HEK293 (cell line): ENCODE measurements at regions not wholly inside any gene's neighbourhood (a gene's known extent, or its start where the extent isn't known, plus 50 kb on each side); places are given as distances from the start of the nearest gene placed in this dataset.

Experiments used
- CTCF ChIA-PET: fragments of 350-600 bp; formaldehyde crosslinking; extraction: SDS; loops from one replicate; lab custom pipeline; 2021; ENCODE audit warnings: antibody characterized with exemption; lab: Yijun Ruan, JAX
- POLR2A ChIA-PET: fragments of 300-600 bp; formaldehyde crosslinking; extraction: SDS; loops from one replicate; lab custom pipeline; 2020; ENCODE audit warnings: antibody characterized with exemption, inconsistent platforms; lab: Yijun Ruan, JAX
- H3K27ac ChIP-seq: fragments of 200-500 bp; sonication (Bioruptor generic); 2 replicates; pipeline ENCODE4 v1.5.1; 2014; ENCODE audit warnings: low read depth, low read length, control low read depth, inconsistent platforms; ENCODE audit errors: extremely low read depth
- H3K36me3 ChIP-seq, 2 experiments: fragments of 200-500 bp in 1 of 2; sonication (Bioruptor generic) in 1 of 2; 1 replicate in 1 of 2; 2 replicates in 1 of 2; pipeline ENCODE4 v1.5.1; 2014 to 2017; ENCODE audit warnings: inconsistent platforms in 2 of 2, low read length in 2 of 2; ENCODE audit not compliant: control insufficient read depth in 2 of 2, insufficient read depth in 1 of 2
- H3K4me1 ChIP-seq: fragments of 200-500 bp; sonication (Bioruptor generic); 2 replicates; pipeline ENCODE4 v1.5.1; 2014; ENCODE audit warnings: mild to moderate bottlenecking, low read length, inconsistent platforms; ENCODE audit not compliant: control insufficient read depth, insufficient read depth
- H3K4me3 ChIP-seq: 2 replicates; pipeline ENCODE4 v1.5.1; 2011; ENCODE audit warnings: low read depth, mild to moderate bottlenecking, control low read depth, low read length, moderate library complexity
- H3K9me3 ChIP-seq: fragments of 200-500 bp; sonication (Bioruptor generic); 2 replicates; pipeline ENCODE4 v1.5.1; 2014; ENCODE audit warnings: low read depth, low read length, inconsistent platforms; ENCODE audit not compliant: control insufficient read depth, insufficient read depth
- BCL11B ChIP-seq: fragments of 450-650 bp; formaldehyde crosslinking; IDR thresholded peaks from 2 replicates; pipeline ENCODE4 v1.5.1; 2016; ENCODE audit warnings: low read depth, missing biosample characterization, missing genetic modification characterization
- GLIS1 ChIP-seq: fragments of 450-650 bp; formaldehyde crosslinking; IDR thresholded peaks from 2 replicates; pipeline ENCODE4 v1.5.1; 2016; ENCODE audit warnings: missing biosample characterization, missing genetic modification characterization
- KLF9 ChIP-seq: fragments of 450-650 bp; formaldehyde crosslinking; IDR thresholded peaks from 2 replicates; pipeline ENCODE4 v1.5.1; 2016; ENCODE audit warnings: missing biosample characterization, missing genetic modification characterization, low read depth
- MYNN ChIP-seq: fragments of 450-650 bp; formaldehyde crosslinking; IDR thresholded peaks from 2 replicates; pipeline ENCODE4 v1.5.1; 2016; ENCODE audit warnings: missing biosample characterization, missing genetic modification characterization, borderline replicate concordance
- SALL2 ChIP-seq: fragments of 450-650 bp; formaldehyde crosslinking; IDR thresholded peaks from 2 replicates; pipeline ENCODE4 v1.5.0; 2017; ENCODE audit warnings: missing biosample characterization, mild to moderate bottlenecking, missing genetic modification characterization, borderline replicate concordance
- SETDB1 ChIP-seq: IDR thresholded peaks from one replicate; pipeline ENCODE4 v1.6.1; 2017; ENCODE audit warnings: mild to moderate bottlenecking, low read length, moderate library complexity, mixed read lengths; ENCODE audit not compliant: insufficient read length
- TSHZ1 ChIP-seq: fragments of 450-650 bp; formaldehyde crosslinking; IDR thresholded peaks from 2 replicates; pipeline ENCODE4 v1.5.1; 2016; ENCODE audit warnings: missing biosample characterization, missing genetic modification characterization, borderline replicate concordance
- ZBTB17 ChIP-seq: fragments of 450-650 bp; formaldehyde crosslinking; IDR thresholded peaks from 2 replicates; pipeline ENCODE4 v1.5.1; 2016; ENCODE audit warnings: missing biosample characterization, missing genetic modification characterization
- ZBTB21 ChIP-seq: fragments of 450-650 bp; formaldehyde crosslinking; IDR thresholded peaks from 2 replicates; pipeline ENCODE4 v1.5.1; 2017; ENCODE audit warnings: missing biosample characterization, missing genetic modification characterization
- ZBTB8A ChIP-seq: fragments of 450-650 bp; formaldehyde crosslinking; IDR thresholded peaks from 2 replicates; pipeline ENCODE4 v1.5.1; 2016; ENCODE audit warnings: missing biosample characterization, missing genetic modification characterization
- ZNF112 ChIP-seq: fragments of 450-650 bp; formaldehyde crosslinking; IDR thresholded peaks from 2 replicates; pipeline ENCODE4 v1.5.0; 2017; ENCODE audit warnings: missing biosample characterization, missing genetic modification characterization
- ZNF133 ChIP-seq: fragments of 450-650 bp; formaldehyde crosslinking; IDR thresholded peaks from 2 replicates; pipeline ENCODE4 v1.5.1; 2016; ENCODE audit warnings: missing biosample characterization, missing genetic modification characterization
- ZNF19 ChIP-seq: fragments of 450-650 bp; formaldehyde crosslinking; IDR thresholded peaks from 2 replicates; pipeline ENCODE4; 2016; ENCODE audit warnings: missing biosample characterization, missing genetic modification characterization, low read depth
- ZNF302 ChIP-seq: fragments of 450-650 bp; formaldehyde crosslinking; IDR thresholded peaks from 2 replicates; pipeline ENCODE4 v1.5.1; 2016; ENCODE audit warnings: missing biosample characterization, missing genetic modification characterization, low read depth
- ZNF366 ChIP-seq: fragments of 450-650 bp; formaldehyde crosslinking; conservative IDR thresholded peaks from 2 replicates; pipeline ENCODE4 v1.5.1; 2016; ENCODE audit warnings: missing biosample characterization, missing genetic modification characterization
- ZNF398 ChIP-seq: fragments of 450-650 bp; formaldehyde crosslinking; IDR thresholded peaks from 2 replicates; pipeline ENCODE4 v1.5.1; 2017; ENCODE audit warnings: missing biosample characterization, missing genetic modification characterization
- ZNF426 ChIP-seq: fragments of 450-650 bp; formaldehyde crosslinking; IDR thresholded peaks from 2 replicates; pipeline ENCODE4 v1.5.1; 2017; ENCODE audit warnings: missing biosample characterization, missing genetic modification characterization, mild to moderate bottlenecking, inconsistent platforms, moderate library complexity
- ZNF521 ChIP-seq: fragments of 450-650 bp; formaldehyde crosslinking; IDR thresholded peaks from 2 replicates; pipeline ENCODE4 v1.5.1; 2017; ENCODE audit warnings: missing biosample characterization, mild to moderate bottlenecking, missing genetic modification characterization
- ZNF560 ChIP-seq: fragments of 450-650 bp; formaldehyde crosslinking; IDR thresholded peaks from 2 replicates; pipeline ENCODE4 v1.5.1; 2017; ENCODE audit warnings: missing biosample characterization, missing genetic modification characterization, borderline replicate concordance
- ZNF76 ChIP-seq: fragments of 450-650 bp; formaldehyde crosslinking; IDR thresholded peaks from 2 replicates; pipeline ENCODE4; 2016; ENCODE audit warnings: low read depth, missing biosample characterization, missing genetic modification characterization, borderline replicate concordance
- ZNF768 ChIP-seq: fragments of 450-650 bp; formaldehyde crosslinking; IDR thresholded peaks from 2 replicates; pipeline ENCODE4 v1.5.1; 2018; ENCODE audit warnings: missing biosample characterization, mild to moderate bottlenecking, missing genetic modification characterization
- ZNF777 ChIP-seq: fragments of 450-650 bp; formaldehyde crosslinking; IDR thresholded peaks from 2 replicates; pipeline ENCODE4 v1.5.1; 2017; ENCODE audit warnings: missing biosample characterization, missing genetic modification characterization, borderline replicate concordance
- ZNF792 ChIP-seq: fragments of 450-650 bp; formaldehyde crosslinking; IDR thresholded peaks from 2 replicates; pipeline ENCODE4 v1.5.1; 2016; ENCODE audit warnings: missing biosample characterization, missing genetic modification characterization
- ZSCAN16 ChIP-seq: fragments of 450-650 bp; formaldehyde crosslinking; IDR thresholded peaks from 2 replicates; pipeline ENCODE4 v1.5.1; 2016; ENCODE audit warnings: missing biosample characterization, missing genetic modification characterization

- TF ChIP-seq ZNF777 (tag by site-specific recombination), result no peak
- TF ChIP-seq ZSCAN16 (tag by site-specific recombination), result no peak
- no peak for TF ChIP-seq ZNF19 (tag by site-specific recombination)
Measured at GRCh38 chr10:91343010-91343409, 67.1 kb upstream of the HECTD2 start (continued).

GRCh38 chr10:91344117-91344856 lies 65.9 kb upstream of the HECTD2 start:
- no peak for TF ChIP-seq SALL2
- TF ChIP-seq ZNF768 (tag by site-specific recombination), result no peak
- TF ChIP-seq ZNF560 (tag by site-specific recombination), result no peak
- no peak for TF ChIP-seq ZNF133
- TF ChIP-seq SETDB1, result no peak
- no peak for TF ChIP-seq ZNF302 (tag by site-specific recombination)
- TF ChIP-seq ZNF398 (tag by site-specific recombination), result no peak
- TF ChIP-seq ZNF521 (tag by site-specific recombination), result no peak
- TF ChIP-seq ZNF792, result no peak
- TF ChIP-seq ZBTB8A (tag by site-specific recombination), result no peak
- no peak for TF ChIP-seq TSHZ1 (tag by site-specific recombination)
- TF ChIP-seq KLF9 (tag by site-specific recombination), result no peak
- TF ChIP-seq ZNF426 (tag by site-specific recombination), result no peak
- no peak for TF ChIP-seq GLIS1 (tag by site-specific recombination)
- TF ChIP-seq ZBTB17, result no peak
- TF ChIP-seq ZNF112 (tag by site-specific recombination), result no peak
- CTCF ChIA-PET, result interaction anchor here (1.4 kb wide), 1 partner anchor 47 kb away, joined by 6 read pairs; no protein-coding TSS in a partner anchor
- Histone ChIP-seq H3K4me3 (no peak overlapping the region), H3K4me1 (peaks cover 2% of the 10 kb centered on the region; the same call in 1 of the 2 replicates), H3K9me3 (no peaks in the 10 kb centered on the region), H3K36me3 (no peaks in the 10 kb centered on the region), H3K27ac (no peak overlapping the region)
- POLR2A ChIA-PET, result no interaction called here

GRCh38 chr10:91345716-91346115 lies 64.4 kb upstream of the HECTD2 start:
- POLR2A ChIA-PET, result no interaction called here

More at GRCh38 chr10:91345716-91346115, 64.4 kb upstream of the HECTD2 start:
- no peaks in the 10 kb centered on the region for H3K9me3 ChIP-seq
- no peak overlapping the region for H3K27ac ChIP-seq
- TF ChIP-seq BCL11B (tag by site-specific recombination), result no peak
- no peak for TF ChIP-seq MYNN (tag by site-specific recombination)
- TF ChIP-seq ZNF398 (tag by site-specific recombination), result no peak
- TF ChIP-seq ZNF366 (tag by site-specific recombination), result no peak
- no peak for TF ChIP-seq ZNF76
- TF ChIP-seq ZBTB21 (tag by site-specific recombination), result no peak
- peaks cover under 1% of the 10 kb centered on the region; the same call in 1 of the 2 replicates for H3K4me1 ChIP-seq
- no peak overlapping the region for H3K4me3 ChIP-seq
- CTCF ChIA-PET, result interaction anchor here (0.8 kb wide), 1 partner anchor 44 kb away, joined by 3 read pairs; no protein-coding TSS in a partner anchor
- H3K36me3 ChIP-seq, result no peaks in the 10 kb centered on the region
